ENCODE measurements at regions not wholly inside any gene's neighbourhood (a gene's known extent, or its start where the extent isn't known, plus 50 kb on each side); places are given as distances from the start of the nearest gene placed in this dataset.

GRCh38 chr5:167880420-167880819, 411.0 kb upstream of the WWC1 start:
- TF ChIP-seq CTCF (IDR thresholded peaks at IDR 0.05) (no peak), POLR2A (IDR thresholded peaks at IDR 0.05) (no peak)
